HS-5 (cell line): ENCODE measurements at regions not wholly inside any gene's neighbourhood (a gene's known extent, or its start where the extent isn't known, plus 50 kb on each side); places are given as distances from the start of the nearest gene placed in this dataset.
A peak's percentile ranks its signal among the peaks of the same experiment; 100 is the strongest.
"Not testable (repeated sequence)": the region's sequence is repeated elsewhere in the genome, so short reads cannot be mapped to it uniquely, and the experiment has no call there.

Source experiments
- DNase-seq: peaks from one replicate; pipeline ENCODE4 v3.0.0-alpha.2; 2012; ENCODE audit warnings: low read depth

- DNase-seq, result no peak
Measured at GRCh38 chr10:10043083-10043482, 974.6 kb upstream of the CELF2 start.

DNA sequence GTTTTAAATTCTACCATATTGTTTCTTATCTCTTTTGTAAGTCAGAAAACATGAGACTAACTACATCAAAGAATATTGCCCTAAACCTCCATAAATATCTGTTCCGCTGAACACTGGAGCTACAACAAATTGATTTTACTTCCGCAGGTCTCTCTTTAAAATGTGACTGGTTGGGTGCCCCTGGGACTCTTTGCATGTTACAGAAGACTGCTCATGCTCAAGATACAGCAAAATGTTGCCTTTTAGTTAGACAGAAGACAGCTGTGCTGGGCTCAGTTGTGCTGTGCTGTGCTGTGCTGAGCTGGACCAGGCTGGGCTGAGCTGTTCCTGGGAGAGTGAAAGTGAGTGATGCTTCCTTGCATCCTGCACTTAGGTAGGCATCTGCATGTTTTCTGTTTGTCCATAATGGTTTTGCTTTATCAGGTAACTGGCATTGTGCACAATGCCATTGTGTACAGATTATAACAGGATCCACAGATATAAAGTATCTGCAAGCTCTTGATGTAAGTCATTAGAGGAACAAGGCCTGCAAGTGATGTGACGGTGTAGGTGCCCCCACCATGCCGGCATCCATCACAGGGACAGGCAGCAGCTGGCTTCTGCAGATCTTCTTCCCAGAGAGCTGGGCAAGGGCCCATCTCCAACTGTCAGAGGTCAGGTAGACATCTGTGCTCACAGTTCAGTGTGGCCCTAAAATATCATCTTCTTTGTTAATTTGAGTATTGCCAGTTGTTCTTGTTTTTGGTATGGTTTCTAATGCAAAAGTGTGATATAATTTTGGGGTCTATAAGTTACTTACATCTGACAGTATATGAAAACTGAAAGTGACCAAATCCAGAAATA, 972.5 kb upstream of the CELF2 start:
- DNase-seq, result no peak

- DNase-seq, result no peak
Measured at GRCh38 chr10:10045765-10046028, 972.0 kb upstream of the CELF2 start.

DNA sequence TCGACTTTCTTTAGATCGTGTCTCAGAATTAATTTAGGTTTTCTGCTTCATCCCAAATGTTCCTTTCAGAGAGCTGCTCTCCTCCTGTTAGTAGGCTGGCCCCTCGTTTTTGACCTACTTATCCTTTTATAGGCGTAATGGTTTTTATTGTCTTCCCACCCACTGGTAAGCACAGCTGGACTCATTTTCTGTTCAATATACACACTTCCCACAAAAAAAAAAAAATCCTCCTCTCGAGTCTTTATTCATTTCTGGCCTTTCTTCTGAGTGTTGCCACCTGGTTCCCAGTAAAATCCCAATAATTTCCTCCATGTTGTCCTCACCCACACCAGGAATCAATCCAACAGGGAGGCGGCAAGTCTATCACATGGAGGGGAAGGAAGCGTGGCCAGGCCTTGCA, 970.2 kb upstream of the CELF2 start:
- no peak for DNase-seq

GRCh38 chr10:10053051-10053450, 964.6 kb upstream of the CELF2 start:
- no peak for DNase-seq

DNA sequence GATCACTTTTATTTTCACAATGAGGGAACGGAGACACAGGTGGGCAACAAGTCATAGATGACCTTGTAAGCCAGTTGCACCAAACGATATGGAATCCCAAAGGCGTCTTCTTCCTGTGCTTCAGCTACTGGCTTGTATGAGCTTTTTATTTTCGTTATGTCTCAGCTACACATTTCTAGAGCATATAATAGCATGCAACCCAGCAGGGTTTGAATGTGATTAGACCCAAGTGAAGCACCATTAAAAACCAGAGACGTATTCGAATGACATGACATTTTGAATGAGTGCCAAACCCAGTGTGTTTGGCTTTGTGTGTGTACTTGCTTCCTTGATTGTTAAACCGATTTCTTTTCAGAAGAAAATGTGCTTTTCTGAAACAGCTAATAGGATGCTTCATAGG, 963.2 kb upstream of the CELF2 start:
- no peak for DNase-seq

DNA sequence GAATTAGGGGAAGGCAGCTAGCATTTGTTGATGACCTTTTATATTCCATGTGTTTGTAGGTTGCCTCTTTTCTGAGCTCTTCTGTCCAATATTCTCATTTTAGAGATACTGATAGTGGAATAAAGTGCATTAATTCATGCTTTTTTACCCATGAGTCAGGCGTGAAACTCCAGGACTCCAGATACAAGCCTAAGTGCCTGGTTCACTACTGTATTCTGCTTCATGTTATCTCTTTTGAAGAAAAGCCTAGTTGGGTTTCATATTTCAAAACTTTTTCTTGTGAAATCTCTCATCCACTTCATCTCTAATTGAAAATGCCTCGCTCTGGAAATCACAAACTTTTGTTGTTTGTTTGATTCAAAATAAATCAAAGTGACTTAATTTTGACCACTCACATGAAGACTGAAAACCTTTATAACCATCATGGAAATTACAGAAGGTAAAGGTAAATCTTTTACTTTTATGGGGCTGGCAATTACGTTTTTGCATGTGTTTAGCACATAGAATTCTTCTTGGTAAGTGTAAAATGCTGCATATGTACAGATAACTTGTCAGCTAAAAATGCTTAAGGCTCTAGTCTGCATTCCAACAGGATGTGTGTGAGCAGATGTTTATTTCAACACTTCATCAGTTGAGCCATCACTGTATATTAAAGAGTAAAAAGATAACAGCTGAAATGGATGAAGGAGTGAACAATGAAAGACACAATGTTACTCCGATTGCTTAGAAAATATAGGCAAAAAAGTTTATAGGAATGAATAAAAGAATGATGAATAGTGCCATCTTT, 961.8 kb upstream of the CELF2 start:
- peak; percentile 4 for DNase-seq

DNA sequence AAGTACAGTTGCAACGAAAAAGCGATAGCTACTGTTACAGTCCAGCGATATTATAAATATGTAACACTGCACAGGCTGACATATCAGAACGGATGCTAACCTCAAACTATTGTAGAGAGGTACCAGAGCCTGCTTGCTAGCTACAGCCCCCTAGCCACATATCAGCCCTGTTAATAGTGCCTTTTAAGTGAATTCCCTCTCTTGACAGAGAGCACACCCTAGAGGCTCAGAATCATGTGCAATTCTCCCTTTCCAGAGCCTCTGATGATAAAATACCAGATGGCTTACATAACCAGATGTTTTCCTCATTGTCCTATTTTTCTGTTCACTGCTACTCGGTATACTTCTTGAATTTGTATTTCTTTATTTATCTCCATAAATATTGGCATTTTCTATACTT, 960.7 kb upstream of the CELF2 start:
- no peak for DNase-seq

DNA sequence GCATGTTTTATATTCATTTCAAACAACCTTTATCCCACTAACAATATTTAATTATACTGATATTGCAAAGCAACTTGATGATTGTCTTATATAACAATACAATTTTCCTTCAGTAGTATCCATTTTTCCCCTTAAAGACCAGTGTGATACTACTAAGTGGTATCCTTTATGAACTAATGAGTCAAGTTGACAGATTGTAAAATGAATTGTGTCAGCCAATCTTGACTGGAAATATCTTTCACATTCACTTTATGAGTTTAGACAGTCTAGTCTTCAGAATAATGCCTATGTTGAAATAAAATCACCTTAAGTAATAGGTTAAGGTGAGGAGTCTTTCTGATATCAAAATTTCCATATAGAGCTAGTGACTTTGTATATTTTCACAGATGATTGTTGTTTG, 950.0 kb upstream of the CELF2 start:
- DNase-seq, result no peak

DNA sequence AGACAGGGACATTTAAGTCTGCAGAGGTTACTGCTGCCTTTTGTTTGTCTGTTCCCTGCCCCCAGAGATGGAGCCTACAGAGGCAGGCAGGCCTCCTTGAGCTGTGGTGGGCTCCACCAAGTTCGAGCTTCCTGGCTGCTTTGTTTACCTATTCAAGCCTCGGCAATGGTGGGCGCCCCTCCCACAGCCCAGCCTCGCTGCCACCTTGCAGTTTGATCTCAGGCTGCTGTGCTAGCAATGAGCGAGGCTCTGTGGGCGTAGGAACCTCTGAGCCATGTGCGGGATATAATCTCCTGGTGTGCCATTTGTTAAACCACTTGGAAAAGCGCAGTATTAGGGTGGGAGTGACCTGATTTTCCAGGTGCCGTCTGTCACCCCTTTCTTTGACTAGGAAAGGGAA, 942.8 kb upstream of the CELF2 start:
- not testable (repeated sequence) for DNase-seq

GRCh38 chr10:10078446-10078845, 939.2 kb upstream of the CELF2 start:
- no peak for DNase-seq

DNA sequence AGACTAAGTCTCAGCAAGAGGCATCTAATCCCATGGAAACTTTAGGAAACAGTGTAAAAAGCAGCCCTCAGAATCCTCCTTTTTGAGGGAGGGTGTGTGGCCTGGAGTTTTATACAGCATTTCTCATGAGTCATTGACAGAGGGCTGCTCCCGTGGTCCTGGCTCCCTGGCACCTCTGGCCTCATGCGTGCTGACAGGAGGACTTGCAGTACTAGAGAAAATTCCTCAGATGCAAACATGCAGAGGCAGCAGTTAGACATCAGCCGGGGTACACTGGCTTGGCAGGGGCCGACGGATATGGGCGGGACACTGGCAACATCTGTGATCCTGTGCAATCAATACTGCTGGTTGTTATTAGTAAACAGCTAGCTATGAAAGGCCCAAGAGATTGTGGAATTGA, 925.1 kb upstream of the CELF2 start:
- DNase-seq, result no peak

DNA sequence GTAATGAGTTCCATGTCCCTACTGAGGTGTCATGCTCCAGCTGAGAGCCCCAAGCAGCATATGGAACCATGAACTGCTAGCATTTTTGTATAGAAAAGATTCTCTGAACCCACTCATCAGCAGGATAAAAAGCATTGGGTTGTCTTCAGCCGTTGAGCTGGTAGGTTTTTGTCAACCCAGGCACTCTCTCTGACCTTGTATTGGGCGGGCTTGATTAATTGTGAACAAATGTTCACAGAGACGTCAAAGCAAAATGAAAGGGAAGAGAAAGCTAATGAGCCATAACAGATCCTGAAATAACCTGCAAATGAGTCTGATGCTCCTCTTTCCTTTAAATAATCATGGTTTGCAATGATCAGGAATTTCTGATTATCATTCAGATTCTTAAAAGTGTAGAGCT, 924.7 kb upstream of the CELF2 start:
- no peak for DNase-seq

GRCh38 chr10:10094691-10095090, 923.0 kb upstream of the CELF2 start:
- DNase-seq, result no peak

DNA sequence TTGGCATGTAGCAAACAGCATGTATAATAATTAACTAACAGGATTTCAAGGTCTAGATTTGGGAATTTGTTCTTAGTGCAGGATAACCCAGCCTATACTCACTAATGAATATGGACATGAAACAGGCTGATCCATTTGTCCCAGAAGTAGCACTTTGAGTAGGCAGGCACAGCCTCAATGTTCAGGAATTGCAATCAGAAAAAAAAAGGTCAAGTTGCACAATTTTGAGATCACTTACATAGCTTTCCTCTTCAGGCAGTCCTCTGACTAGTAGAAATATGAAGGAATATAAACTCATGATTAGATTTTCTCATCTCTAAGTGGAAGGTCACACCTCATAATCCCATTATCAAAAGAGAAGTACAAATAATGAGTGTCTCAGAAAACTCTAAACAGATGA, 921.4 kb upstream of the CELF2 start:
- no peak for DNase-seq

DNA sequence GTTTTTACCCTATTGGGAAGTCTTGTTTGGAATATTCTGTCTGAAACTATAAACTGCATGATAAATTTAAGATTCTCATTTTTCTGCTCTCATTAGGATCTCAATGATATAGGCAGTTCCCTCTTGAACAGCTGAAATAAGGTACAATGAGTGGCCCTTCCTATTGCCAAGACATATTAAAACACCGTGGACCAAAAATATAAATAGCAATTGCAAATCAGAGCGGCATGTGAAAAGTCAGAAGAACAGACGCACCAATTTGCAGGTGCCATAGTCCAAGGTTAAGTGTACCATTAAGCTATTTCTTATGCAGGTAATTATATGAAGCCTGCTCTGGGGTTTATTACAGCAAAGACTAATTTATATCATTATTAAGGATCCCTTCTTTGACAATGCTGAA, 920.8 kb upstream of the CELF2 start:
- no peak for DNase-seq

- no peak for DNase-seq
Measured at GRCh38 chr10:10101106-10101505, 916.6 kb upstream of the CELF2 start.

- no peak for DNase-seq
Measured at GRCh38 chr10:10110844-10111490, 906.7 kb upstream of the CELF2 start.

- no peak for DNase-seq
Measured at GRCh38 chr10:10118131-10118530, 899.5 kb upstream of the CELF2 start.

GRCh38 chr10:10120671-10121070, 897.0 kb upstream of the CELF2 start:
- DNase-seq, result no peak

- no peak for DNase-seq
Measured at GRCh38 chr10:10125676-10126075, 892.0 kb upstream of the CELF2 start.

- no peak for DNase-seq
Measured at GRCh38 chr10:10126218-10126617, 891.5 kb upstream of the CELF2 start.

DNA sequence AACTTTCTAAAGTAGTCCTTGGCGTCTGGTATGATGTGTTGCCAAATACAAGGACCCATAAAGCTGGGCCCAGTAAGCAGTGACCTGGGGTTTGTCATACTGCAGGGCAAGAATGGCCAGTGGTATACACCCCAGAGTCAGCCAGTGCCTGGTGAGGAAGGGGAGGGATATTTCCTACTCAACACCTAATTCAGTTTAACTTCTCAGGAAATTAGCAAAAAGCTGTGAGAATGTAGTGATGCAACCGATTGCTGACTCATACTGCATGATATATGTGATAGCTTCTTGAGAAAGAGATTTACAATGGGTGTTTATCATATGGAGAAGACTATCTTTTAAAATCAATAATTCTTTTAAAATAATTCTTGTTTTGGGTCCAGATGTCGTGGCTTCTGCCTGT, 889.3 kb upstream of the CELF2 start:
- no peak for DNase-seq
